Prostate gland (tissue), 2 donors: ENCODE measurements at regions not wholly inside any gene's neighbourhood (a gene's known extent, or its start where the extent isn't known, plus 50 kb on each side); places are given as distances from the start of the nearest gene placed in this dataset.

ENCODE experiments used
- POLR2A ChIP-seq: fragments of 450-650 bp; IDR thresholded peaks from one replicate; pipeline ENCODE4 v1.6.1; 2016; ENCODE audit warnings: antibody characterized with exemption, mild to moderate bottlenecking
- POLR2AphosphoS5 ChIP-seq: sonication (generic); formaldehyde crosslinking; IDR thresholded peaks from one replicate; pipeline ENCODE4 v1.6.1; 2017; ENCODE audit warnings: antibody characterized with exemption
- TF ChIP-seq, protein P1 (sequence below), 4 experiments: fragments of 200-600 bp in 2 of 4; fragments of 450-650 bp in 2 of 4; sonication (generic) in 2 of 4; IDR thresholded peaks; 1 replicate in 3 of 4; 2 replicates in 1 of 4; pipeline ENCODE4 v1.5.1; 2016 to 2019; ENCODE audit warnings: antibody characterized with exemption in 4 of 4, mild to moderate bottlenecking in 2 of 4, moderate library complexity in 2 of 4

- TF ChIP-seq, protein P1, sequence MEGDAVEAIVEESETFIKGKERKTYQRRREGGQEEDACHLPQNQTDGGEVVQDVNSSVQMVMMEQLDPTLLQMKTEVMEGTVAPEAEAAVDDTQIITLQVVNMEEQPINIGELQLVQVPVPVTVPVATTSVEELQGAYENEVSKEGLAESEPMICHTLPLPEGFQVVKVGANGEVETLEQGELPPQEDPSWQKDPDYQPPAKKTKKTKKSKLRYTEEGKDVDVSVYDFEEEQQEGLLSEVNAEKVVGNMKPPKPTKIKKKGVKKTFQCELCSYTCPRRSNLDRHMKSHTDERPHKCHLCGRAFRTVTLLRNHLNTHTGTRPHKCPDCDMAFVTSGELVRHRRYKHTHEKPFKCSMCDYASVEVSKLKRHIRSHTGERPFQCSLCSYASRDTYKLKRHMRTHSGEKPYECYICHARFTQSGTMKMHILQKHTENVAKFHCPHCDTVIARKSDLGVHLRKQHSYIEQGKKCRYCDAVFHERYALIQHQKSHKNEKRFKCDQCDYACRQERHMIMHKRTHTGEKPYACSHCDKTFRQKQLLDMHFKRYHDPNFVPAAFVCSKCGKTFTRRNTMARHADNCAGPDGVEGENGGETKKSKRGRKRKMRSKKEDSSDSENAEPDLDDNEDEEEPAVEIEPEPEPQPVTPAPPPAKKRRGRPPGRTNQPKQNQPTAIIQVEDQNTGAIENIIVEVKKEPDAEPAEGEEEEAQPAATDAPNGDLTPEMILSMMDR (IDR thresholded peaks at IDR 0.05), result no peak
- no peak for TF ChIP-seq POLR2A
- TF ChIP-seq POLR2AphosphoS5, result no peak
Measured at GRCh38 chr6:125356884-125357283, 55.1 kb upstream of the HDDC2 start.
